SHP77 (cell line): ENCODE measurements at regions not wholly inside any gene's neighbourhood (a gene's known extent, or its start where the extent isn't known, plus 50 kb on each side); places are given as distances from the start of the nearest gene placed in this dataset.

ENCODE experiments used
- DNase-seq, 2 experiments: peaks; one replicate each; lab custom pipeline; 2025; lab: John Stamatoyannopoulos, UW

GRCh38 chr14:51307551-51307950 is 67.5 kb downstream of the TMX1 start:
- no peak for DNase-seq

GRCh38 chr14:51308866-51309265 is 68.8 kb downstream of the TMX1 start:
- no peak for DNase-seq

GRCh38 chr14:51310505-51310944 is 70.5 kb downstream of the TMX1 start:
- no peak for DNase-seq

DNA sequence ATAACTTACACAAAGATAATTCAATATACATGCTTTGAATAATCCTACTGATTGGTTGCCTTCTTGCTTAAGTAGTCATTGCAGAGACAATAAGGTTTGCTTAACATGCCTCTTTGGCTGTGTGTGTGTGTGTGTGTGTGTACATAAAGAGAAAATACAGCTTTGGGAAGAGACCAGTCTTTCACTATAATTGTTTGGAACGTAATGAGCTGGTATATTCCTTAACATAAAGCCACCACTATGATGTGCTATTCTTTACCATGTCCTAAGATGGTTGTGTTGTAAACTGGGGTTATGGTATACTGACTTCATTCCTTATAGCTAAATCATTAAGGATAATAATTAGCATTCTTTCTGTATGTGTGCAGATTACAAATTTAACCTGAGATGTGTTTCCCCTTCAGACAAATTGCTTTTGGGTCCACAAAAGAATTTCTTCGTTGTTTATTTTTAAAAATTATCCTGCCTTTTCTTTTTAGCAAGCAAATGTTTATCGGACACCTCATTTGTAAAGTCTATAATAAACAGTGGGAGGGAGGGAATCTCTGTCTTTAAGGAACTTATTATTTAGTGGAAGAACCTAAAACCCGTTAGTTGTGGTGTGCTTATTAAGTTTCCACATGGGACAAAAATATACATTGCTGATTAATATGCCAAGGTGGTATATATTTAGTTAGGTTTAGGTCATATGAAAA is 74.4 kb downstream of the TMX1 start:
- DNase-seq, result no peak

DNA sequence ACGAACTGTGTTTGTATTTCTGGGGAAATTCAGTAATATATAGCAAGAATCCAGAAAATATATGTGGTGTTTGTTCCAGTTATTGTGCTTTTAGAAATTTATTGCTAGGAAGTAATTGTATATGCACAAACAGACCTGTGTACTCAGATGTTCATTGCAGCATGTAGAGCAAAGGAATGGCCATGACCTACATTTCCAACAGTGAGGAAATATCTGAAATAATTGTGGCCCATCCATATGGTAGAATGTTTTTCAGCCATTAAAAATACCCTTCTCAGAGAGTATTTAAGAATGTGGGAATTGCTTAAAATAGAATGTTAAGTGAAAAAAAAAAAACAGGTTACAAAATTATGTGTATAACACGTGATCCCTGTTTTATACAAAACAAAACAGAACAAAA is 77.3 kb downstream of the TMX1 start:
- DNase-seq, result no peak

GRCh38 chr14:51318813-51319597 is 79.0 kb downstream of the TMX1 start:
- DNase-seq, result no peak

DNA sequence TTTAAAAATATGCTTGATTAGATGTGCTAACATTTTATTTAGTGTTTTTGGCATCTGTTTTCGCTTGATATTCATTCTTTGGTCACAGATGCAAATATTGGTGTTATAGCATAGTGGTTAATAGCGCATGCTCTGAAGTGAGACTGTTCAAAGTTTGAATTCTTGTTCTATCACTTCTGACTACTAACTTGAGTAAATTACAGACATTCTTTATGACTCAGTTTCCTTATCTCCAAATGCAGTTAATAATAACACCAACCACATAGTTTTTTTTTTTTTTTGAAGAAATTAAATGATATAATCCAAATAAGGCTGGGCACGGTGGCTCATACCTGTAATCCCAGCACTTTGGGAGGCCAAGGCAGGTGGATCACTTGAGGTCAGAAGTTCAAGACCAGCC is 81.0 kb downstream of the TMX1 start:
- no peak for DNase-seq

DNA sequence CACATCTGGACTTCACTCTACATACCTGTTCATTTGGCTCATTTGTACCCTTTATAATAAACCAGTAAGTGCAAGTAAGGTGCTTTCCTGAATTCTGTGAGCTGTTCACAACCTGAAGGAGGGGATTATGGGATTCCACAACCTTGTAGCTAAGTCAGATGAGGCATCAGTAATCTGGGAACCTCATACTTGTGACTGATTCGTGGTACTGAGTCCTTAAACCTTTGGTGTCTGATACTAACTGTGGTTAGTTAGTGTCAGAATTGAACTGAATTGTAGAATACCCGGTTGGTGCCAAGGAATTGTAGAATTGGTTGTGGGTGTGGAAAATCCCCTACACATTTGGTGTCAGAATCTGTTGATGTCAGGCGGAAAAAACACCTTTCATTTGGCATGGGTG is 83.4 kb downstream of the TMX1 start:
- DNase-seq, result no peak

GRCh38 chr14:51327376-51327775 is 87.3 kb downstream of the TMX1 start:
- no peak for DNase-seq

DNA sequence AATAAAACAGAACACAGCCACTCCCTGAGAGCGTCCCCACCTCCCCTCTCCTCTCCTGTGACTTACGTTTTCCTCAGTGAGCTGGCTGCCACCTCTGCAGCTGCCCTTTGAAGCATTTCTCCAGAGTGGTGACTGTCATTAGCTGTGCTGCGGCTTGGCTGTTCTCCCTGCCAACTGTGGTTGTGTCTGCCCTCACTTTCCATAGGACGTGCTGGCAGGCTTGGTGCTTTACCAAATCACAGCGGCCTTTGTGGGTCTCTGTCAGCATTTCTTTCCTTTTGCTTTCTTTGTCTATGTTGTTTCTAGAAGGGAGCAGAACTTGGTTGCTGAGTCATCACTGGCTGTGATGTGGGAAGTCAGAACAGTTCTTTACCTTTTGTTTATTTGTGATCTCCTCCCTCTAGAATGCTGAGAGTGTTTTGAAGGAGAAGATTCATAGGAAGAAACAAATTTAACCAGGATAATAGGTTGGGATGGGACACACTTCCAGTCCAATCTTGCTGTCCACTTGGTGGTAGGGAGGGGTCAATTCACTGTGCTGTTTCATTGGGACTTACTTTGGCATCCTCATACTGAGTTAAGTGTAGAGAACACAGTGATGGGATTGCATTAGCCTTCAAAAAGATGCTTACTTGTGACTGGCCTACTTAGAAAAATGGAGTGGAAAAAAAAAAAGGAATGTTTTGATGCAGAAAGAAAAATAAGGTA is 88.2 kb downstream of the TMX1 start:
- DNase-seq, result peak in 1 of 2 experiments; percentile 40

DNA sequence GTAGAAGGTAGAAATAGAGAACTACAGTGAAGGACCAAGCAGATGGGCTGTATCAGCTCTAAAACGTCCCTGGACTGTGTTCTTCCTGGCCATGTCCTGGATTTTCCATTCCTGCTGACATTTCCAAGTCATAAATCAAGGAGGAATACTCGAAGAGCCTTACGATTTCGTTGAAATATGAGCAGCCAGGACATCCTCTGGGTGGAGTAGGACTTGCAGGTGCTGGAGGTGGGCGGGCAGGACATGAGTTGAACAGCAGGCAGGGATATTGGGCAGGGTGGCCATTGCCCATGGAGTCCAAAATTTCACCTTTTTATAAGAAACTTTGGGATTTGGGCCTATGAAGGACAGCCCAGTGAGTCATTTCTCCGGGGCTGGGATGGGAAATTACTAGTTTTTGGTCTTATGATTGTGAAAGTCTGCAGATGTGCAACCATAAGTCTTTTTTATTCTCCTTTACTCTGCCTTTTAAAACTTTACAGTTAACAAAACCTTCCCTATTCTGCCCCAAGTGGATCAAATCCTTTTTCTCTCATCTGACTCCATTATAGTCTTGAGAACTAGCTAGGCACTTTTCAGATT is 88.8 kb downstream of the TMX1 start:
- peak; percentile 29 to 31 for DNase-seq

GRCh38 chr14:51331486-51332367 is 91.7 kb downstream of the TMX1 start:
- no peak for DNase-seq

DNA sequence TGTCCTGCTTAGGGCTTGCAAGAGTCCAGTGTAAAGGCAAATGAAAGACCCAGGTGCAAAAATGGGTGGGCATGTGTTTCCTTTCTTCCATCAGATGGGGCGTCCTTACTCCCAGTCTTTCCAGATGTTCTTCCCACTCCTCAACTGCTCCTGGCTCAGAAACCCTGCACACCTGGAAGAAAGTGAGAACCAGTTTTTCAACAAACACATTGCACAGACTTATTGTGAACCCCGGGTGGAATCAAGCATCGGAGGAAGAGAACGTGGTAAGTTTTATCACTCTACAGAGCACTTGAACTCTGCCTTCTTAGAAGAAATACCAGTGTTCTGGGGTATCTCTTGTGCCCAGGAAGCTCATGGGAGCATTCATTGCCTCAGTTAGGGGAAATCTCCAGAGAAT is 93.3 kb downstream of the TMX1 start:
- no peak for DNase-seq

GRCh38 chr14:51333901-51334521 is 94.0 kb downstream of the TMX1 start:
- no peak for DNase-seq

- no peak for DNase-seq
Observed at GRCh38 chr14:51334566-51334965, 94.5 kb downstream of the TMX1 start.

DNA sequence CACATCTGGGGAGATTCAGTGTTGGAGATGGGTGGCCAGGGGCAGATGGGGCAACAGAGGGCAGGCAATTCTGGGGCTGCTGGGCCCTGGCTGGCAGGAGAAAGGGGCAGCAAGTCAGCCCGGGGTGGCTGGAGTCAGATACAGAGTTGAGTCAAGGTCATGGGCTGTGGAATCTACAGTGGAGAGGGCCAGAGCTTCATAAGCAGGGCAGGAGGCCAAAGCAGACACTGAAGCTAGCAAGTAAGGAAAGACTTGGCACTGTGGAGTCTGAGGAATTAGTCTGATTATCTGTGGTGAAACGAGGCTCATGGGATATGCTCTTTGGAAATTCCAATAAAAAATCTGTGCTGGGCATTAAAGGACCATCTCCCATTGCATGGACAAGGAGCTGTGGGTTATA is 95.5 kb downstream of the TMX1 start:
- DNase-seq, result no peak

DNA sequence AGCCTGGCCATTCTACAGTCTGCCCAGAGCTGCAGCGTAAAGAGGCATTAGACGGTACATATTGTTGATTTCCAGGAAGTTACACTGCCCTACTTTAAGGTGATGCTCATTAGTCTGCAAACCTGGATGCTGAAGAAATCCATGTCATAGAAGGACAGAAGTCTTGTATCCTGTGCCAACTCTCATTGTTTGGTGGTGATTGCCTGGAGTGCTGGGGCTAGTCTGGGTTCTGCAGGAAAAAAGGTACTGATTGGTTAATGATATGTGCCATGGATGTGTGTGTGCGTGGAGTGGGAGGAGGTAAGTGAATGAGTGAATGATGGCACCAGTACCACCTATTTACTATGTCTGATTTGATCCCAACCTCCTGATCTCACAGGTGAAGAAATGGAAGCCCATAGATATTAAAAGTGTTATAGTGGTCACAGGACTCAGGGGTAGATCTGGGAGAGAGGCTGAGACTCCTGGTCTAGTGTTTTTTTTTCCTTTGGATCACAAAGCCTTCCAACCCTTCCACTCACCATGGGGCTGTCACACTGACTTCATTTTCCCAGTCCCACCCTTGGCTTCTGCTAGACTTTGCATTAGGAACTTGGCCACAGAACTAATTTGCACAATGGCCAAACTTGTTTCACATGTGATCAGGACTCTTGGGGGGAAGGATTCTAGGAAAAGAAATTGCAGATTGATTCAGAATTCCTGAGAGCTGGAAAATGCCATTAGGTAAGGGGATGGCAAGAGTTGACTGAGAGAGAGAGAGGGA is 96.1 kb downstream of the TMX1 start:
- DNase-seq, result no peak

DNA sequence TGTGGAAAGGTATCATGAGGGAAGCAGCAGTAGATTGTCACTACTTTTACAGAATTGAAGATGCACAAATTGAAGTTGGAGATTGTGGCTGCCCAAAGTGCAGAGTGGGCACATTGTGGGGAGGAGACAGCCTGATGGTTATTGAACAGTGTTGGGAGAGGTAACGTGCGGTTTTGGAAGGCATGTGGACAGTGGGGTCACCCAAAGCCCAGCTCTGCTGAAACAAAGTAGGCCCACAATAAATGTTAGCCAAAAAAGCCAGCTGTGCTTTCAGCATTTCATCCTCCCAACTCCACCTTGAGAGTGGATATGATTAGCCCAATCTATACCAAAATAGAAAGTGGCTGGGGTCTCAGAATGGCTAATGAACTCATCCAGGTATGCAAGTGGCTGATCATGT is 96.7 kb downstream of the TMX1 start:
- DNase-seq, result no peak

- DNase-seq, result no peak
Observed at GRCh38 chr14:51337520-51337919, 97.5 kb downstream of the TMX1 start.

- DNase-seq, result no peak
Observed at GRCh38 chr14:51341338-51341737, 101.3 kb downstream of the TMX1 start.
